HG03159 (cell line): ENCODE measurements at regions not wholly inside any gene's neighbourhood (a gene's known extent, or its start where the extent isn't known, plus 50 kb on each side); places are given as distances from the start of the nearest gene placed in this dataset.
"Not testable (repeated sequence)": the region's sequence is repeated elsewhere in the genome, so short reads cannot be mapped to it uniquely, and the experiment has no call there.

Source experiments
- ATAC-seq: cut with Tn5 transposase; IDR thresholded peaks from one replicate; pipeline ENCODE4 v1.9.1; 2021; ENCODE audit warnings: mild to moderate bottlenecking, moderate library complexity; ENCODE audit not compliant: unreplicated experiment

- not testable (repeated sequence) for ATAC-seq
Measured at GRCh38 chr2:87258887-87259286, 237.2 kb upstream of the PLGLB1 start.

- ATAC-seq: not testable (repeated sequence)
Measured at GRCh38 chr2:87262184-87262702, 240.6 kb upstream of the PLGLB1 start.

GRCh38 chr2:87263868-87264518, 242.3 kb upstream of the PLGLB1 start:
- not testable (repeated sequence) for ATAC-seq

GRCh38 chr2:87275192-87275591, 253.5 kb upstream of the PLGLB1 start:
- ATAC-seq: not testable (repeated sequence)

GRCh38 chr2:87275974-87276629, 254.5 kb upstream of the PLGLB1 start:
- not testable (repeated sequence) for ATAC-seq

- not testable (repeated sequence) for ATAC-seq
Measured at GRCh38 chr2:87276673-87277072, 255.0 kb upstream of the PLGLB1 start.

GRCh38 chr2:87277734-87278133, 256.1 kb upstream of the PLGLB1 start:
- ATAC-seq: not testable (repeated sequence)

- ATAC-seq: not testable (repeated sequence)
Measured at GRCh38 chr2:87280596-87281355, 259.1 kb upstream of the PLGLB1 start.

GRCh38 chr2:87283735-87284470, 262.3 kb upstream of the PLGLB1 start:
- ATAC-seq: not testable (repeated sequence)

GRCh38 chr2:87284471-87284772, 262.8 kb upstream of the PLGLB1 start:
- ATAC-seq: not testable (repeated sequence)

GRCh38 chr2:87285139-87285538, 263.5 kb upstream of the PLGLB1 start:
- not testable (repeated sequence) for ATAC-seq

GRCh38 chr2:87290566-87291307, 269.1 kb upstream of the PLGLB1 start:
- ATAC-seq: peak; percentile 72

- not testable (repeated sequence) for ATAC-seq
Measured at GRCh38 chr2:87291400-87292200, 270.0 kb upstream of the PLGLB1 start.

GRCh38 chr2:87293931-87294594, 272.4 kb upstream of the PLGLB1 start:
- not testable (repeated sequence) for ATAC-seq

- ATAC-seq: not testable (repeated sequence)
Measured at GRCh38 chr2:87295135-87295534, 273.5 kb upstream of the PLGLB1 start.

- not testable (repeated sequence) for ATAC-seq
Measured at GRCh38 chr2:87301349-87301748, 279.7 kb upstream of the PLGLB1 start.

GRCh38 chr2:87301871-87302270, 280.2 kb upstream of the PLGLB1 start:
- ATAC-seq: not testable (repeated sequence)

- not testable (repeated sequence) for ATAC-seq
Measured at GRCh38 chr2:87308621-87309020, 287.0 kb upstream of the PLGLB1 start.

GRCh38 chr2:87309785-87310184, 288.1 kb upstream of the PLGLB1 start:
- not testable (repeated sequence) for ATAC-seq
